G401.6 (cell line): ENCODE measurements at regions not wholly inside any gene's neighbourhood (a gene's known extent, or its start where the extent isn't known, plus 50 kb on each side); places are given as distances from the start of the nearest gene placed in this dataset.
"Not testable (repeated sequence)": the region's sequence is repeated elsewhere in the genome, so short reads cannot be mapped to it uniquely, and the experiment has no call there.

ENCODE experiments used
- FAIRE-seq: peaks from 2 replicates; lab custom pipeline; 2012; peaks lifted over from hg19 to GRCh38; lab: Jason Lieb, UNC

- FAIRE-seq: not testable (repeated sequence)
Measured at GRCh38 chr2:111316881-111317549, 196.3 kb downstream of the BCL2L11 start.

- FAIRE-seq: not testable (repeated sequence)
Measured at GRCh38 chr2:111319552-111319951, 198.8 kb downstream of the BCL2L11 start.

- FAIRE-seq: not testable (repeated sequence)
Measured at GRCh38 chr2:111320264-111320663, 199.6 kb downstream of the BCL2L11 start.

GRCh38 chr2:111320965-111321364 lies 200.3 kb downstream of the BCL2L11 start:
- not testable (repeated sequence) for FAIRE-seq

- not testable (repeated sequence) for FAIRE-seq
Measured at GRCh38 chr2:111323384-111323783, 202.7 kb downstream of the BCL2L11 start.

- FAIRE-seq: not testable (repeated sequence)
Measured at GRCh38 chr2:111327726-111328125, 207.0 kb downstream of the BCL2L11 start.

GRCh38 chr2:111329309-111329708 lies 208.6 kb downstream of the BCL2L11 start:
- FAIRE-seq: not testable (repeated sequence)

- FAIRE-seq: not testable (repeated sequence)
Measured at GRCh38 chr2:111331099-111331724, 210.5 kb downstream of the BCL2L11 start.

- not testable (repeated sequence) for FAIRE-seq
Measured at GRCh38 chr2:111335220-111335907, 214.7 kb downstream of the BCL2L11 start.

GRCh38 chr2:111338474-111338873 lies 217.8 kb downstream of the BCL2L11 start:
- not testable (repeated sequence) for FAIRE-seq

GRCh38 chr2:111339476-111339875 lies 218.8 kb downstream of the BCL2L11 start:
- FAIRE-seq: not testable (repeated sequence)

- not testable (repeated sequence) for FAIRE-seq
Measured at GRCh38 chr2:111344590-111344989, 223.9 kb downstream of the BCL2L11 start.

GRCh38 chr2:111345439-111345838 lies 224.7 kb downstream of the BCL2L11 start:
- not testable (repeated sequence) for FAIRE-seq

GRCh38 chr2:111346018-111346930 lies 225.6 kb downstream of the BCL2L11 start:
- FAIRE-seq: not testable (repeated sequence)

GRCh38 chr2:111347695-111348094 lies 227.0 kb downstream of the BCL2L11 start:
- not testable (repeated sequence) for FAIRE-seq

- FAIRE-seq: not testable (repeated sequence)
Measured at GRCh38 chr2:111348316-111348715, 227.6 kb downstream of the BCL2L11 start.

- not testable (repeated sequence) for FAIRE-seq
Measured at GRCh38 chr2:111355022-111355817, 234.5 kb downstream of the BCL2L11 start.

- not testable (repeated sequence) for FAIRE-seq
Measured at GRCh38 chr2:111355823-111356511, 235.3 kb downstream of the BCL2L11 start.

GRCh38 chr2:111356512-111357031 lies 235.9 kb downstream of the BCL2L11 start:
- FAIRE-seq: not testable (repeated sequence)

- FAIRE-seq: not testable (repeated sequence)
Measured at GRCh38 chr2:111365986-111366640, 245.4 kb downstream of the BCL2L11 start.
